H9 (cell line): ENCODE measurements at regions not wholly inside any gene's neighbourhood (a gene's known extent, or its start where the extent isn't known, plus 50 kb on each side); places are given as distances from the start of the nearest gene placed in this dataset.

Experiments
- DNase-seq: peaks from one replicate; pipeline ENCODE4 v3.0.0-alpha.2; 2017
- H2AFZ ChIP-seq: one replicate; pipeline ENCODE4 v1.6.1; 2013; ENCODE audit warnings: mild to moderate bottlenecking, low read length, control low read depth, moderate library complexity
- H2AK5ac ChIP-seq: 2 replicates; pipeline ENCODE4 v1.6.1; 2013; ENCODE audit warnings: low read length, control low read depth, mixed read lengths; ENCODE audit not compliant: insufficient read length
- H2BK120ac ChIP-seq: one replicate; pipeline ENCODE4 v1.6.1; 2013; ENCODE audit warnings: low read depth, mild to moderate bottlenecking, low read length, control low read depth, inconsistent platforms; ENCODE audit not compliant: poor library complexity, severe bottlenecking
- H2BK12ac ChIP-seq: 2 replicates; pipeline ENCODE4 v1.6.1; 2013; ENCODE audit warnings: low read length, control low read depth, mixed read lengths, low read depth; ENCODE audit not compliant: insufficient read length
- H2BK15ac ChIP-seq: 2 replicates; pipeline ENCODE4 v1.6.1; 2013; ENCODE audit warnings: low read depth, low read length, control low read depth
- H2BK20ac ChIP-seq: one replicate; pipeline ENCODE4 v1.6.1; 2013; ENCODE audit warnings: low read depth, mild to moderate bottlenecking, low read length, control low read depth, inconsistent platforms; ENCODE audit not compliant: poor library complexity, severe bottlenecking
- H2BK5ac ChIP-seq: 2 replicates; pipeline ENCODE4 v1.6.1; 2013; ENCODE audit warnings: low read length, control low read depth, mixed read lengths; ENCODE audit not compliant: insufficient read length
- H3K14ac ChIP-seq: 2 replicates; pipeline ENCODE4 v1.6.1; 2013; ENCODE audit warnings: low read length, control low read depth; ENCODE audit not compliant: insufficient read depth
- H3K18ac ChIP-seq: 2 replicates; pipeline ENCODE4 v1.6.1; 2013; ENCODE audit warnings: low read depth, mild to moderate bottlenecking, mixed read lengths, low read length, control low read depth; ENCODE audit not compliant: insufficient read length
- H3K23ac ChIP-seq: 2 replicates; pipeline ENCODE4 v1.6.1; 2013; ENCODE audit warnings: low read length, control low read depth, mixed read lengths, low read depth; ENCODE audit not compliant: insufficient read length
- H3K23me2 ChIP-seq: 2 replicates; pipeline ENCODE4 v1.6.1; 2013; ENCODE audit warnings: low read depth, mild to moderate bottlenecking, mixed read lengths, low read length, control low read depth; ENCODE audit not compliant: insufficient read length, poor library complexity, severe bottlenecking
- H3K27ac ChIP-seq: 2 replicates; pipeline ENCODE4 v1.5.1; 2013; ENCODE audit warnings: low read length, control low read depth, mixed read lengths, low read depth; ENCODE audit not compliant: insufficient read length
- H3K27me3 ChIP-seq: 2 replicates; pipeline ENCODE4 v1.6.1; 2013; ENCODE audit warnings: low read length, control low read depth, inconsistent platforms; ENCODE audit not compliant: insufficient read depth
- H3K4ac ChIP-seq: 2 replicates; pipeline ENCODE4 v1.6.1; 2013; ENCODE audit warnings: low read depth, mild to moderate bottlenecking, control low read depth, inconsistent platforms, low read length, moderate library complexity
- H3K4me1 ChIP-seq: 2 replicates; pipeline ENCODE4 v1.6.1; 2013; ENCODE audit warnings: low read length, control low read depth, inconsistent platforms; ENCODE audit not compliant: insufficient read depth
- H3K4me2 ChIP-seq: 2 replicates; pipeline ENCODE4 v1.6.1; 2013; ENCODE audit warnings: low read length, control low read depth, mixed read lengths; ENCODE audit not compliant: insufficient read length, insufficient read depth
- H3K56ac ChIP-seq: 2 replicates; pipeline ENCODE4 v1.6.1; 2013; ENCODE audit warnings: low read depth, mild to moderate bottlenecking, mixed read lengths, low read length, control low read depth; ENCODE audit not compliant: insufficient read length
- H3K79me1 ChIP-seq: 2 replicates; pipeline ENCODE4 v1.6.1; 2013; ENCODE audit warnings: low read depth, mild to moderate bottlenecking, moderate library complexity, low read length, control low read depth, inconsistent platforms; ENCODE audit not compliant: insufficient read depth, poor library complexity, severe bottlenecking
- H3K79me2 ChIP-seq: 2 replicates; pipeline ENCODE4 v1.6.1; 2013; ENCODE audit warnings: low read length, control low read depth, inconsistent platforms; ENCODE audit not compliant: insufficient read depth
- H3K9ac ChIP-seq: 2 replicates; pipeline ENCODE4 v1.6.1; 2013; ENCODE audit warnings: low read length, control low read depth, mixed read lengths; ENCODE audit not compliant: insufficient read length; ENCODE audit errors: extremely low read depth
- H3K9me3 ChIP-seq: one replicate; pipeline ENCODE4 v1.6.1; 2013; ENCODE audit warnings: low read depth, low read length, inconsistent platforms; ENCODE audit not compliant: control insufficient read depth
- H3T11ph ChIP-seq: one replicate; pipeline ENCODE4 v1.6.1; 2013; ENCODE audit warnings: mild to moderate bottlenecking, low read length, control low read depth, inconsistent platforms
- H4K20me1 ChIP-seq: one replicate; pipeline ENCODE4 v1.6.1; 2013; ENCODE audit not compliant: control insufficient read depth, insufficient read length, insufficient read depth
- H4K5ac ChIP-seq: 2 replicates; pipeline ENCODE4 v1.6.1; 2013; ENCODE audit warnings: low read depth, mild to moderate bottlenecking, mixed read lengths, low read length, control low read depth; ENCODE audit not compliant: insufficient read length
- H4K8ac ChIP-seq: replicated peaks from 2 replicates; pipeline ENCODE4 v1.6.1; 2013; ENCODE audit warnings: low read length, control low read depth, mixed read lengths, low read depth; ENCODE audit not compliant: insufficient read length
- H4K91ac ChIP-seq: 2 replicates; pipeline ENCODE4 v1.6.1; 2013; ENCODE audit warnings: low read depth, mild to moderate bottlenecking, moderate library complexity, mixed read lengths, low read length, control low read depth; ENCODE audit not compliant: insufficient read length
- H3K27ac Mint-ChIP-seq, 3 experiments: 2 replicates in 2 of 3; 3 replicates in 1 of 3; pipeline ENCODE4 v1.8.0; 2020 to 2021; ENCODE audit warnings: mixed read lengths in 3 of 3, mild to moderate bottlenecking in 1 of 3, moderate library complexity in 1 of 3
- H3K27me3 Mint-ChIP-seq: 2 replicates; pipeline ENCODE4 v1.8.0; 2021; ENCODE audit warnings: low read depth, mild to moderate bottlenecking, moderate library complexity, mixed read lengths
- H3K36me3 Mint-ChIP-seq, 3 experiments: 2 replicates in 2 of 3; 3 replicates in 1 of 3; pipeline ENCODE4 v1.8.0; 2020 to 2021; ENCODE audit warnings: low read depth in 3 of 3, mixed read lengths in 3 of 3; ENCODE audit not compliant: insufficient read depth in 1 of 3
- H3K4me1 Mint-ChIP-seq, 2 experiments: 2 replicates each; pipeline ENCODE4 v1.8.0; 2020; ENCODE audit warnings: mixed read lengths in 2 of 2
- H3K4me3 Mint-ChIP-seq, 2 experiments: 2 replicates in 1 of 2; 3 replicates in 1 of 2; pipeline ENCODE4 v1.8.0; 2020 to 2021; ENCODE audit warnings: mild to moderate bottlenecking in 2 of 2, mixed read lengths in 2 of 2, moderate library complexity in 1 of 2
- H3K9me3 Mint-ChIP-seq, 2 experiments: 2 replicates in 1 of 2; 3 replicates in 1 of 2; pipeline ENCODE4 v1.8.0; 2020; ENCODE audit warnings: mild to moderate bottlenecking in 2 of 2, mixed read lengths in 2 of 2, moderate library complexity in 1 of 2
- WGBS: extraction: QIAGEN DNeasy Blood & Tissue Kit; methylation state at CpG from one replicate; pipeline ENCODE4 v1.1.7; 2013; ENCODE audit warnings: missing lambda C conversion rate, low lambda C conversion rate, mixed read lengths; ENCODE audit not compliant: insufficient read length; ENCODE audit errors: extremely low coverage; 5-methylcytosine and 5-hydroxymethylcytosine counted together
- TF ChIP-seq, protein P1 (sequence below): fragments of 200-600 bp; sonication (generic); conservative IDR thresholded peaks from 3 replicates; pipeline ENCODE4 v1.8.0; 2021; ENCODE audit warnings: antibody characterized with exemption, mild to moderate bottlenecking

DNA sequence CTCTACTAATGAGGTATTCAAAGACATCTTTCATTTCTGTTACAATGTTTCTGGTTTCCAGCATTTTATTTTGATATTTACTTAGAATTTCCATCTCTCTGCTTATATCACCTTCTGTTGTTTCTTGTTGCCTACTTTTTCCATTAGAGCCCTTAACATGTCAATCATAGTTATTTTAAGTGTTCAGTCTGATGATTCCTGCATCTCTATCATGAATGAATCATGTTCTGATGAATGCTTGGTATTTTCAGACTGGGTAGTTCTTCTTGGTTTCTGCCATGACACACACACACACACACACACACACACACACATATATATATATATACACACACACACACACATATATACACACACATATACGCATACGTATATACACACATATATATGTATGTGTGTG, 486.4 kb upstream of the ISX start:
- Histone ChIP-seq H3K14ac (no peak overlapping the region), H2AK5ac (no peak overlapping the region), H4K20me1 (no peaks in the 10 kb centered on the region), H3K27me3 (no peaks in the 10 kb centered on the region), H3K9me3 (no peaks in the 10 kb centered on the region), H3K23me2 (no peaks in the 10 kb centered on the region), H3K23ac (no peak overlapping the region), H3K79me2 (no peaks in the 10 kb centered on the region), H3K27ac (no peak overlapping the region), H4K8ac (no peak overlapping the region), H3K56ac (no peak overlapping the region), H3K79me1 (no peaks in the 10 kb centered on the region), H2AFZ (no peak overlapping the region), H2BK120ac (no peak overlapping the region), H3K9ac (no peak overlapping the region), H2BK5ac (no peak overlapping the region), H4K91ac (no peak overlapping the region), H2BK20ac (no peak overlapping the region), H3K18ac (no peak overlapping the region), H2BK15ac (no peak overlapping the region), H3K4me1 (no peaks in the 10 kb centered on the region), H3T11ph (no peak overlapping the region), H2BK12ac (no peak overlapping the region), H4K5ac (no peak overlapping the region), H3K4me2 (no peak overlapping the region), H3K4ac (no peak overlapping the region)
- Mint-ChIP-seq H3K4me1 (no peaks in the 10 kb centered on the region), H3K4me3 (no peak overlapping the region), H3K9me3 (peaks cover 0 to 6% of the 10 kb centered on the region in 2 experiments; a peak in 2 of 5 replicates), H3K27ac (no peak overlapping the region), H3K36me3 (no peaks in the 10 kb centered on the region), H3K27me3 (no peaks in the 10 kb centered on the region; the same call in 1 of the 2 replicates)
- WGBS, result no CpG with 5 or more reads among the region's 2 CpGs
- TF ChIP-seq, protein P1, sequence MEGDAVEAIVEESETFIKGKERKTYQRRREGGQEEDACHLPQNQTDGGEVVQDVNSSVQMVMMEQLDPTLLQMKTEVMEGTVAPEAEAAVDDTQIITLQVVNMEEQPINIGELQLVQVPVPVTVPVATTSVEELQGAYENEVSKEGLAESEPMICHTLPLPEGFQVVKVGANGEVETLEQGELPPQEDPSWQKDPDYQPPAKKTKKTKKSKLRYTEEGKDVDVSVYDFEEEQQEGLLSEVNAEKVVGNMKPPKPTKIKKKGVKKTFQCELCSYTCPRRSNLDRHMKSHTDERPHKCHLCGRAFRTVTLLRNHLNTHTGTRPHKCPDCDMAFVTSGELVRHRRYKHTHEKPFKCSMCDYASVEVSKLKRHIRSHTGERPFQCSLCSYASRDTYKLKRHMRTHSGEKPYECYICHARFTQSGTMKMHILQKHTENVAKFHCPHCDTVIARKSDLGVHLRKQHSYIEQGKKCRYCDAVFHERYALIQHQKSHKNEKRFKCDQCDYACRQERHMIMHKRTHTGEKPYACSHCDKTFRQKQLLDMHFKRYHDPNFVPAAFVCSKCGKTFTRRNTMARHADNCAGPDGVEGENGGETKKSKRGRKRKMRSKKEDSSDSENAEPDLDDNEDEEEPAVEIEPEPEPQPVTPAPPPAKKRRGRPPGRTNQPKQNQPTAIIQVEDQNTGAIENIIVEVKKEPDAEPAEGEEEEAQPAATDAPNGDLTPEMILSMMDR, result no peak
- DNase-seq, result no peak
